ENCODE measurements at regions not wholly inside any gene's neighbourhood (a gene's known extent, or its start where the extent isn't known, plus 50 kb on each side); places are given as distances from the start of the nearest gene placed in this dataset.
"Not testable (repeated sequence)": the region's sequence is repeated elsewhere in the genome, so short reads cannot be mapped to it uniquely, and the experiment has no call there.

DNA sequence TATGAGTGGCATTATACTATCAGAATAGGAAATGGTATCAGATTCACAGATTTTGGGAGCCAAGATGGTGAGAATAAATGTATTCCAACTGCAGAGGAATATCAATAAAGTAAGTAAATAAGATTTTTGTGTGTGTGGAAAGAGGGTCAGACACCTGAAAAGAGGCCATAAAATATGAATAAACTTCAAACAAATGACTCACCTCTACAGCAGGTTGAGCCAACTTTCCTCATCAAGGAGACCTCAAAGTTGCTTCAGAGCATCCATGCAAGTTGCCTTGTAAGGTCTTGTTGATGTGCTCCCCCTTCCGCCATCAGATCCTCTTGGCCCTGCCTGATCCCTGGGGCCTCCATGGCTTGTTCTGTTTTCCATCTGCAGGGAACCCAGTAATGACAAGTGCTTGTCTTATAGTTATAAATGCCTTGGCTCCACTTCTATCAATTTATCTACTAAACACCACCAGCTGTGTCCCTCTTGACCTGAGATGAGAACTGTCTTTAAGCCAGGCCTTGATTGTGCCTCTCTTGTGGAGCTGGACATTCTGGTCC, 775.6 kb downstream of the LTN1 start:
- DNase-seq = no peak

GRCh38 chr21:28215214-28215954, 777.3 kb downstream of the LTN1 start:
- DNase-seq = no peak

DNA sequence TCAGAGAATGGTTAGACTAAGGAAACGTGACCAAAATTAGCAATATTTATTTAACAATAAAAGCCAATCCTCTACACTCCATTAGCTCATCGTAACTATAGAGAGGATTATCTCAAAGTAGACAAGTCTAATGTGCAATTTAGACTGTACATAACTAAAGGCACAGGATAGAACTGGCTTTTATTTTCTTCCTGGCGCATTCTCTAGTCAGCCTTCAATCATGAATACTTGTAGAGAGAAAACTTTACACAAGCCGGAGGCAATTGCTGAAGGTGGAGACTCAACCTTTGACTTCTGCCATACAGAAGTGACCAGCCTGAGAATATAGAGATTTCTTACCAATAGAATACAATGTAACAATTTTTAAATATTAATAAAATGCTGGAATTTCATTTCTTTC, 777.9 kb downstream of the LTN1 start:
- no peak for DNase-seq

DNA sequence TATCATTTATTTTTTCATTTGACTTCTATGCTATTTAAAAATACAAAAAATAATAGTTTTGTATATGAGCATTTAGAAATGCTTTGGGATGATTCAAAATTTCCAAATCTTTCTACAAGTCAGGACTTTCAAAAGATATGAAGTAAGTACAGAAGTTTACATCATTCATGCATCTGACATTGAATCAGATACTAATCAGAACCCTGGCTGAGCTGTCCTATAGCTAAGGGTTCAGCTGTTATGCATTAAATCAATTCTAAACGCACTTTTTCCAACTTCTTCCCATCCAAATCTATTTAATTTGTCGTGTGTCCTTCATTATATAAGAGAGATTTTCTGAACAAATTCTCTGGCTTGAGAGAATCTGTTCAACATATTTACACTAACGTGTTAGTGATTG, 779.4 kb downstream of the LTN1 start:
- no peak for DNase-seq

- DNase-seq = no peak
Measured at GRCh38 chr21:28212061-28212460, 780.6 kb downstream of the LTN1 start.

DNA sequence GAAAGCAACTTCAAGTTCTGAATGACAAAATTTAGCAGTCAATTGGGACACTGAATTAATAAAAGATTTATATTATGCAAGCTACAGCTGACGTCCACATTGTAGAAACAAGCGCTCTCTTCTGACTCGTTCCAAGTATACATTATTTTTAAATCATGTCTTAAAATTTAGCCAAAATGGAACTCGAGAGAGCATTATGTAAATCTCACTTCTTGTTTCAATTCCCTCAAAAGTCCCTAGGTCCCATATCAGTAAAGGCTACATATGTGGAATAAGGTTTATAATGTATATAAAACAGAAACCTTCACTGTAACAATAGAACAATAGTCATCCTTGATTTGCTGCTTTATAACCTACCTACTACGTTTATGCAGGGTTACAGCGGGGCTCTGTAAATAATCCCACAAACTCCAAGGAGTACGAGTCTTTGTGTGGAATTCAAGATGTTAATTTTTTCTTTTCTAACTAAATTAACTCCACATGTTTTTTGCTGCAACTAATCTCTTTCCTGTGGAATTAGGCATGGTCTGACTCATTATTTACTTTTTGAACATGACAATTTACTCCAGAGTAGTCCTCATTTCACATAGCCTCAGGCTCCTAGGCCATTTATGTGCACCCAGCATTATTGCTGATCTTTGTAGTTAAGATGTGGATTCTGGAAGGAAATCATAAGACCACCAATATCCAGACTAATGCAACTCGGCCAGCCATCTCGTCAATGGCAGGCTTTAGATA, 785.1 kb downstream of the LTN1 start:
- no peak for DNase-seq

- no peak for DNase-seq
Measured at GRCh38 chr21:28200726-28201125, 792.0 kb downstream of the LTN1 start.

- DNase-seq = no peak
Measured at GRCh38 chr21:28196981-28197380, 795.7 kb downstream of the LTN1 start.

- DNase-seq = no peak
Measured at GRCh38 chr21:28193189-28193588, 799.5 kb downstream of the LTN1 start.

DNA sequence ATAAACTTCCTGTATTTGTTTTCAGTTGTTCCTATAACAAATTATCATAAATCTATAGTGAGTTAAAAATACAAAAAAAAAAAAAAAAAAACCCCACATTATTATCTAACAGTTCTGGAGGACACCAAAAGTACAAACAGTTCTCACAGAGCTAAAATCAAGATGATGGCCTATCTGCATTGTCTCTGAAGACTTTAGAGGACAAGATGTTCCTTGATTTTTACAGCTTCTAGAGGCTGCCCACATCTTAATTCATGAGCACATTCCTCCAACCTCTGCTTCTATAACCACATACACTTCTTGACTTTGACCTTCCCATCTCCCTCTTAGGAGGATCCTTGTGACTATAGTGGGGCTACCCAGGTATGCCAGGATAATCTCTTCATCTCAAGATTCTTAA, 806.1 kb downstream of the LTN1 start:
- no peak for DNase-seq

- DNase-seq = no peak
Measured at GRCh38 chr21:28181730-28182129, 810.9 kb downstream of the LTN1 start.

GRCh38 chr21:28179136-28179535, 813.5 kb downstream of the LTN1 start:
- no peak for DNase-seq

DNA sequence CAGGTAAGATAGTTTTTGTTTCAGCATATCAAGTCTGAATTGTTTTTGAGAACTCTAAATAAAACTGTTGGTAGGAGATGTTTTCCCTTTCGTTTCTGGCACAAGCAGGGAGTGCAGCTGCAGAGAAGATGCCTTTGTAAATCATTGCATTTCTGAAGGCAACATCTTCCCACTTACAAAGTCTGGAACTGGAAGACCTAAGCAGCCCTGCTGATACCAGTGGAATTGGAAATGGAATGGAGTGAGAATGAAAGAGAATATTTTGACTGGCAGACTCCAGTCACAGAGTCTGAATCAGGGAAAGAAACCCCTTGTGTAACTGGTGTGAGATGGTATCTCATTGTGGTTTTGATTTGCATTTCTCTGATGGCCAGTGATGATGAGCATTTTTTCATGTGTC, 815.6 kb downstream of the LTN1 start:
- DNase-seq = no peak

GRCh38 chr21:28174701-28175100, 818.0 kb downstream of the LTN1 start:
- DNase-seq = no peak

DNA sequence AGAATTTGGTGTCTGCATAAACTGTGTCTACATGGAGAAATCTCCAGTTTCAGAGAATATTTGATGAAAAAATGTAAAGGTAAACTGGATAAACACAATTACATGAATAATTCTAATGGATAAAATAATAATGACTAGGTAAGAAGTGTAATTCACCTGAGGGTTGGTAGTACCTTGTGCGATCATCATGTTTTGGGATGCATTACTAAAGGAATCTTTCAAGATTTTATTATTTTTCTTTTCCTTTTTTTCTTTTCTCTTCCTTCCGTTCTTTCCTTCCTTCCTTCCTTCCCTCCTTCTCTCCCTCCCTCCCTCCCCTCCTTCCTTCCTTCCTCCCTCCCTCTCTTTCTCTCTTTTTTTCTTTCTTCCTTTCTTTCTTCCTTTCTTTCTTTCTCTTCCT, 818.7 kb downstream of the LTN1 start:
- DNase-seq = no peak

DNA sequence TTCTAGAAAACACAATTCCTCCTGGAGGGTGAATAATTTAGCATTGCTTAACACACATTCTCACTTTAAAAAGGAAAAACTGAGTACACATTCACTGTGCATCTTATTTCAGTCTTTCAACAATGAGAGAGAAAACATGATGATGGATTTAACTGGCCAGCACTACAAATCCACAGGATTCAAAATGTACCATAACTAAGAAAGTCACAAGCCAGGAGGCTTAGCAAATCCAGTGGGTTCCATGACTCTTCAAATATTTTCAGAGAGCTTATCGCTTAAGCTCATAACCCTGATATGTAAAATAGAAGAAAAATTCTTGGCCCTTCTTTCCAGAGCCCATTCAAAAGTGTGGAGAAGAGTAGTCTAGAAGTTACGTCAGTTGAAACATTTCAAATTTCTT, 820.3 kb downstream of the LTN1 start:
- no peak for DNase-seq

DNA sequence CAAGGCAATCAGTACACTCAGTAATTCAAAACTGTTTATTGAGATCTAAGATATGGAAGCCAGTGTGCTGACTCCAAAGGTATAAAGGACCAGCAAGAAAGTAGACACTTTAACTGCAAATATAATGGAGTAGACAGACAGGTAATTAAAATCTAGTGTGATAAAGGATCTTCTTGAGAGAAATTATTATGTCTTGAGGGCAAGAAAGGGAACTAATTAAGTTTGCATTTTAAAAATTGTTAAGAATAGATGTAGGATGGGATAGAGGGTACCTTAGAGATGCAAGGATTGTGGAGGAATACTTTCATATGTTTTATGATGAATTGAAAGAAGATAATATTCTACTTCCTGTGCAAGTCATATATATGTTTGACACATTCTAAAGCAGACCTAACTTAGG, 825.3 kb downstream of the LTN1 start:
- no peak for DNase-seq

DNA sequence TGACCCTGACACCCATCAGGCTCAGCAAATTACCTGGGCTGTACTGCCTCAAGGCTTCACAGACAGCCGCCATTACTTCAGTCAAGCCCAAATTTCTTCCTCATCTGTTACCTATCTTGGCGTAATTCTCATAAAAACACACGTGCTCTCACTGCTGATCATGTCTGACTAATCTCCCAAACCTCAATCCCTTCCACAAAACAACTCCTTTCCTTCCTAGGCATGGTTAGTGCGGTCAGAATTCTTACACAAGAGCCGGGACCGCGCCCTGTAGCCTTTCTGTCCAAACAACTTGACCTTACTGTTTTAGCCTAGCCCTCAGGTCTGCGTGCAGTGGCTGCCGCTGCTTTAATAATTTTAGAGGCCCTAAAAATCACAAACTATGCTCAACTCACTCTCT, 828.2 kb downstream of the LTN1 start:
- not testable (repeated sequence) for DNase-seq

DNA sequence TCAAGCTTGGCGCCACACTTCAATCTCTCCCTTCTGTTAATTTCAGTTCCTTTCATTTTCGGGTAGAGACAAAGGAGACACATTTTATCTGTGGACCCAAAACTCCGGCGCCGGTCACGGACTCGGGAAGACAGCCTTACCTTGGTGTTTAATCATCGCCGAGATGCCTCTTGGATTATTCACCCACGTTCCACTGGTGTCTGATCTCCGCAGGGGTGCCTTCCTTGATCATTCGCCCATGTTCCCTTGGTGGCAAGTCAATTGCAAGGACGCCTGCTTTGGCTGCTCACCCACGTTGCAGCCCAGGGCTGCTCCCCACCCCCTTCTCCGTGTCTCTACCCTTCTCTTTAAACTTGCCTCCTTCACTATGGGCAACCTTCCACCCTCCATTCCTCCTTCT, 830.6 kb downstream of the LTN1 start:
- not testable (repeated sequence) for DNase-seq

DNA sequence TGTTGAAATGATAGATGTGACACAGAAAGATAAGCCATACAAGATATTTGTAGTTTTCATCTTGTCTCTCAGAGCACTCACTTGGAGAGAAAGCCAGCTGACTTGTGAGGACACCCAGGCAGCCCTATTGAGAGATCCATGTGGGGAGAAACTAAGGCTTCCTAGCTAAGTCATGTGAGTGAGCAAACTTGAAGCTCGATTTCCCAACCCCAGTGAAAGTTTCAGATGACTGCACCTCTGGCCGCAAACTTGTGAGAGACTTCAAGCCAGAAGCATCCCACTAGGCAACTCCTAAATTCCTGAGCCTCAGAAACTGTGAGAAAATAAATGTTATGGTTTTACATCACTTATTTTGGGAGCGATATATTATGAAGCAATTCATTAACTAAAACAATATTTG, 832.3 kb downstream of the LTN1 start:
- no peak for DNase-seq

DNA sequence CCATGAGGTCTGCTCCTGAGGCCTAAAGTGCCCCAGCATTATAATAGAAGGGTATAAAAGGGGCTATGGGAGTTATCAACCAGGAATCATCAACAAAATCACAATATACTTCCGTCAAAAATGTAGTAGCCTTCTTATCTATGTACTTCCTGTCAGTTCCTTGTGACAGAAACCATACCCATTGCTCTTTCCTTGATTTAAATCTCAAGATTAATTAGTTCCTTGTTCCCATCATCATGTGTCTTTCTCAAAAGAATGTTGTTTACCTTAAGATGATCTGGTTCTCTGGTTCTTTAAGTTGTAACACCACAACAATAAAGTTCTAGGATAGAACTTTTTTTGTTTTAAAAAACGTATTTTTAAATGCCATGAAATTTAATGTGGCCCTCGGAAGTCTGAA, 833.3 kb downstream of the LTN1 start:
- DNase-seq = no peak

DNA sequence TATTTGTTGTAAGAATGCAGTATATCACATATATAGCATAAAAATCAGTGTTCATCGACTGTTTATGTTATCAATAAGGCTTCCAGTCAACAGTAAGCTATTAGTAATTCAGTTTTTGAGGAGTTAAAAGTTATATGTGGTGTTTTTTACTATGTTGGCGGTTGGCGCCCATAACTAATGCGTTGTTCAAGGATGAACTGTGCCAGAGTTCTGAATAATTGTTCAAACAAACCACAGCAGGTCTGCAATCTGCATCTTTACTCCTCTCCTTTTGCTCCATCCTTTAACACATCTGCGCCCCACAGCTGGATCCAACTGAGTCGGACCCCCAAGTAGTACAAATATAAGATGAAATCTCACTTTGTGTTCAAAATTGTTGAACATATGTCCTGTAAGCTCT, 836.1 kb downstream of the LTN1 start:
- DNase-seq = no peak

DNA sequence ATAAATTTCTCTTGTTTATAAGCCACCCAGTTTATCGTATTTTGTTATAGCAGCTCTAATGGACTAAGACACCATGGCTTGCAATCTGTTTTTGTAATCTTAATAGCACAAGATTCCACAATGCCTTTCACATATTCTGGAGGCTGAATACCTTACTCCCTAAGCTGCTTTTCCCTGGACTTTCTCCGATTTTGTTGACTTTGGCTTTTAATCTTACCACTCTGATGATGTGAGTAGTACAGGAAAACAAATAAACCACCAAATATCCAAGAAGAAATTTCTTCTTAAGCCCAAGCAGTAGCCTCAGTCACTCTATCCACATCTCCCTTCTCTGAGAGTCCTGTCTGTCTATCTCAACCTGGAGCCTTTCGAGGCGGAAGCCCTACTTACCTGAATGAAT, 838.6 kb downstream of the LTN1 start:
- DNase-seq = no peak

GRCh38 chr21:28152732-28153131, 839.9 kb downstream of the LTN1 start:
- no peak for DNase-seq

DNA sequence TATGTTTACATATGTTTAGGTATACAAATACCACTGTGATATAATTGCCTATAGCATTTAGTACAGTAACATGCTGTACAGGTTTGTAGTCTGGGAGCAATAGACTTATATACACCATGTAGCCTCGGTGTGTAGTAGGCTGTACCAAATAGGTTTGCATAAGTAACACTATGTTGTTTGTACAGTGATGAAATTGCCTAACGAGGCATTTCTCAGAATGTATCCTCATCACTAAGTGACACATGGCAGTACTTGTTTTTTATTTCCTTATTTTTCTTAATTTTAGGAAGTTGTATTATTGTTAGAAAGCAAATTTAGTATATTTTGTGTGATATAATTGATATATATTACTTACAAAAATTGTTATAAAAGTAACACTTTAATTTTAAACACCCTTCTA, 840.9 kb downstream of the LTN1 start:
- no peak for DNase-seq

Measured in stimulated activated CD4-positive, alpha-beta T cell treated with anti-CD3 and anti-CD28 coated beads, Interleukin-4, amount 100 ng/mL, for 24 hours (primary cell).